IMR-90 (cell line): ENCODE measurements at regions not wholly inside any gene's neighbourhood (a gene's known extent, or its start where the extent isn't known, plus 50 kb on each side); places are given as distances from the start of the nearest gene placed in this dataset.

Experiments used
- ATAC-seq: fragments of 200-7000 bp; cut with Tn5 transposase; 2 replicates; pipeline ENCODE4 v1.9.1; 2020; ENCODE audit warnings: low read depth, mild to moderate bottlenecking, moderate library complexity
- BruUV-seq: library from RNA; stranded (reverse); fragments of 400-500 nt; replicated peaks from 2 replicates; lab custom pipeline; 2021; lab: Mats Ljungman, UMichigan
- CTCF ChIA-PET: fragments of 300-600 bp; formaldehyde crosslinking; extraction: SDS; loops from one replicate; lab custom pipeline; 2021; ENCODE audit warnings: antibody characterized with exemption; lab: Yijun Ruan, JAX
- POLR2A ChIA-PET: fragments of 300-600 bp; sonication (Branson Sonifier 250); formaldehyde crosslinking; loops from one replicate; lab custom pipeline; 2022; ENCODE audit warnings: antibody characterized with exemption; ENCODE audit not compliant: unreplicated experiment; lab: Charles Lee
- DNase-seq: peaks from one replicate; pipeline ENCODE4 v3.0.0; 2013
- H2AFZ ChIP-seq: replicated peaks from 2 replicates; pipeline ENCODE3; 2013; ENCODE audit warnings: low read length, mild to moderate bottlenecking; ENCODE audit not compliant: poor library complexity
- H2AK5ac ChIP-seq: 2 replicates; pipeline ENCODE4 v1.6.1; 2013; ENCODE audit warnings: low read depth, low read length, inconsistent platforms
- H2AK9ac ChIP-seq: replicated peaks from 2 replicates; pipeline ENCODE3; 2013; ENCODE audit warnings: mild to moderate bottlenecking, low read depth, low read length, moderate library complexity; ENCODE audit not compliant: poor library complexity
- H2BK120ac ChIP-seq: 2 replicates; pipeline ENCODE4 v1.6.1; 2013; ENCODE audit warnings: low read depth, low read length, inconsistent platforms
- H2BK15ac ChIP-seq: 3 replicates; pipeline ENCODE4 v1.6.1; 2013; ENCODE audit warnings: low read depth, low read length, inconsistent platforms
- H2BK20ac ChIP-seq: 2 replicates; pipeline ENCODE4 v1.6.1; 2013; ENCODE audit warnings: low read depth, mild to moderate bottlenecking, inconsistent platforms, low read length, moderate library complexity
- H2BK5ac ChIP-seq: 2 replicates; pipeline ENCODE4 v1.6.1; 2013; ENCODE audit warnings: mild to moderate bottlenecking, low read depth, low read length, inconsistent platforms; ENCODE audit not compliant: poor library complexity, severe bottlenecking
- H3K14ac ChIP-seq: replicated peaks from 2 replicates; pipeline ENCODE4 v1.6.1; 2013; ENCODE audit warnings: low read depth, low read length, inconsistent platforms
- H3K18ac ChIP-seq: 2 replicates; pipeline ENCODE4 v1.6.1; 2013; ENCODE audit warnings: low read depth, low read length, control low read depth
- H3K23ac ChIP-seq: 2 replicates; pipeline ENCODE4 v1.6.1; 2013; ENCODE audit warnings: low read depth, low read length, inconsistent platforms
- H3K27ac ChIP-seq: 2 replicates; pipeline ENCODE4 v1.5.1; 2013; ENCODE audit warnings: mild to moderate bottlenecking, control low read depth, low read length; ENCODE audit not compliant: insufficient read depth
- H3K27me3 ChIP-seq: 2 replicates; pipeline ENCODE4 v1.6.1; 2013; ENCODE audit warnings: low read length; ENCODE audit not compliant: control insufficient read depth, insufficient read depth
- H3K36me3 ChIP-seq: 2 replicates; pipeline ENCODE4 v1.6.1; 2013; ENCODE audit warnings: low read length, mixed read lengths; ENCODE audit not compliant: control insufficient read depth, insufficient read depth
- H3K4ac ChIP-seq: 2 replicates; pipeline ENCODE4 v1.6.1; 2013; ENCODE audit warnings: low read depth, low read length, inconsistent platforms
- H3K4me1 ChIP-seq: 2 replicates; pipeline ENCODE4 v1.6.1; 2013; ENCODE audit warnings: low read length, mixed read lengths; ENCODE audit not compliant: control insufficient read depth, insufficient read depth
- H3K4me2 ChIP-seq: 2 replicates; pipeline ENCODE4 v1.6.1; 2013; ENCODE audit warnings: low read depth, mild to moderate bottlenecking, control low read depth, low read length, moderate library complexity
- H3K4me3 ChIP-seq: 2 replicates; pipeline ENCODE4 v1.5.1; 2013; ENCODE audit warnings: low read depth, mild to moderate bottlenecking, control low read depth, low read length, moderate library complexity; ENCODE audit not compliant: insufficient read depth
- H3K56ac ChIP-seq: 2 replicates; pipeline ENCODE4 v1.6.1; 2013; ENCODE audit warnings: low read length, inconsistent platforms; ENCODE audit not compliant: insufficient read depth; ENCODE audit errors: extremely low read depth
- H3K79me1 ChIP-seq, 2 experiments: 2 replicates each; pipeline ENCODE4 v1.6.1; 2013; ENCODE audit warnings: low read length in 2 of 2, inconsistent platforms in 1 of 2, low read depth in 1 of 2
- H3K9ac ChIP-seq: 2 replicates; pipeline ENCODE4 v1.6.1; 2013; ENCODE audit warnings: low read depth, low read length, control low read depth
- H3K9me1 ChIP-seq: 2 replicates; pipeline ENCODE4 v1.6.1; 2013; ENCODE audit warnings: low read length, inconsistent platforms; ENCODE audit not compliant: insufficient read depth
- H3K9me3 ChIP-seq: 2 replicates; pipeline ENCODE4 v1.6.1; 2013; ENCODE audit warnings: low read length; ENCODE audit not compliant: control insufficient read depth, insufficient read depth
- H4K20me1 ChIP-seq: 2 replicates; pipeline ENCODE4 v1.6.1; 2013; ENCODE audit warnings: low read length, inconsistent platforms; ENCODE audit not compliant: insufficient read depth
- H4K5ac ChIP-seq: 2 replicates; pipeline ENCODE4 v1.6.1; 2013; ENCODE audit warnings: mild to moderate bottlenecking, low read depth, low read length, control low read depth
- H4K8ac ChIP-seq, 2 experiments: 2 replicates each; pipeline ENCODE4 v1.6.1; 2013; ENCODE audit warnings: low read depth in 2 of 2, low read length in 2 of 2, control low read depth in 1 of 2, inconsistent platforms in 1 of 2
- H4K91ac ChIP-seq: 2 replicates; pipeline ENCODE4 v1.6.1; 2013; ENCODE audit warnings: low read depth, low read length, inconsistent platforms; ENCODE audit not compliant: insufficient read depth
- MXI1 ChIP-seq: IDR thresholded peaks from 2 replicates; pipeline ENCODE4 v1.6.1; 2012; ENCODE audit warnings: low read depth, mild to moderate bottlenecking, low read length, moderate library complexity, borderline replicate concordance
- RAD21 ChIP-seq: IDR thresholded peaks from 2 replicates; pipeline ENCODE4 v1.6.1; 2012; ENCODE audit warnings: low read length, improper control_type of control experiment
- RFX5 ChIP-seq: IDR thresholded peaks from 2 replicates; pipeline ENCODE4 v1.8.0; 2012; ENCODE audit warnings: low read depth, mild to moderate bottlenecking, low read length, moderate library complexity
- USF2 ChIP-seq: fragments of 150-350 bp; IDR thresholded peaks from 2 replicates; pipeline ENCODE4 v1.6.1; 2017; ENCODE audit warnings: mild to moderate bottlenecking, antibody characterized with exemption, low read length, low read depth
- WGBS, 2 experiments: methylation state at CpG; one replicate each; pipeline versions ENCODE4 v1.1.5 to v1.1.7; 2013; ENCODE audit warnings: missing lambda C conversion rate in 2 of 2; ENCODE audit not compliant: insufficient read length in 1 of 2; ENCODE audit errors: extremely low coverage in 2 of 2; 5-methylcytosine and 5-hydroxymethylcytosine counted together
- dilution Hi-C: fragments of 300-500 bp; cut with HindIII; formaldehyde crosslinking; loops from one replicate; pipeline ENCODE4 v1.14.3; 2018; ENCODE audit warnings: low sequenced_read_pairs; ENCODE audit not compliant: unreplicated experiment
- in situ Hi-C: fragments of 300-500 bp; cut with MboI; formaldehyde crosslinking; loops from 3 replicates; pipeline ENCODE4 v1.14.3; 2019; ENCODE audit warnings: low sequenced_read_pairs, inconsistent platforms, mixed read lengths
- intact Hi-C: fragments of 100-400 bp; cut with micrococcal nuclease; formaldehyde crosslinking; loops from 2 replicates; pipeline ENCODE4 v1.10.0; 2022

GRCh38 chr1:58318157-58319005, 228.1 kb downstream of the OMA1 start:
- no peak overlapping the region for H3K4me3 ChIP-seq
- no peaks in the 10 kb centered on the region for H3K9me1 ChIP-seq
- H2AK9ac ChIP-seq = no peak overlapping the region
- ATAC-seq = no peak
- BruUV-seq = no TSS peak
- H2AFZ ChIP-seq = no peak overlapping the region
- H2BK5ac ChIP-seq = no peak overlapping the region
- dilution Hi-C loops (no loop called here), intact Hi-C loops (no loop called here), in situ Hi-C loops (no loop called here)
- H3K56ac ChIP-seq = no peak overlapping the region
- no peaks in the 10 kb centered on the region for H3K9me3 ChIP-seq
- POLR2A ChIA-PET = no interaction called here
- TF ChIP-seq USF2 (no peak), RAD21 (no peak), RFX5 (no peak), MXI1 (no peak)
- CTCF ChIA-PET = no interaction called here
- no peak overlapping the region for H2BK15ac ChIP-seq
- no peak overlapping the region for H3K4ac ChIP-seq
- no peak for DNase-seq
- no peaks in the 10 kb centered on the region for H3K4me1 ChIP-seq
- no peak overlapping the region for H3K14ac ChIP-seq
- H3K4me2 ChIP-seq = no peak overlapping the region
- no peak overlapping the region for H2BK20ac ChIP-seq
- no peak overlapping the region for H4K5ac ChIP-seq
- H3K79me1 ChIP-seq = no peaks in the 10 kb centered on the region
- H3K18ac ChIP-seq = no peak overlapping the region
- no peak overlapping the region for H2BK120ac ChIP-seq
- WGBS, 2 experiments = no CpG with 5 or more reads among the region's 6 CpGs
- H3K27ac ChIP-seq = no peak overlapping the region
- H2AK5ac ChIP-seq = no peak overlapping the region
- no peak overlapping the region for H3K23ac ChIP-seq
- H4K8ac ChIP-seq = no peak overlapping the region
- no peak overlapping the region for H4K91ac ChIP-seq
- no peaks in the 10 kb centered on the region for H4K20me1 ChIP-seq
- H3K9ac ChIP-seq = no peak overlapping the region
- no peaks in the 10 kb centered on the region for H3K27me3 ChIP-seq
- H3K36me3 ChIP-seq = no peaks in the 10 kb centered on the region
